Panc1 (cell line): ENCODE measurements at regions not wholly inside any gene's neighbourhood (a gene's known extent, or its start where the extent isn't known, plus 50 kb on each side); places are given as distances from the start of the nearest gene placed in this dataset.

Experiments
- ATAC-seq: fragments of 200-7000 bp; cut with Tn5 transposase; 2 replicates; pipeline ENCODE4 v1.9.1; 2020; ENCODE audit warnings: mild to moderate bottlenecking, moderate library complexity
- BruUV-seq: library from RNA; stranded (reverse); fragments of 400-500 nt; replicated peaks from 2 replicates; lab custom pipeline; 2021; lab: Mats Ljungman, UMichigan
- CTCF ChIA-PET: fragments of 300-600 bp; sonication (Branson Sonifier 250); formaldehyde crosslinking; loops from one replicate; lab custom pipeline; 2022; ENCODE audit warnings: antibody characterized with exemption; lab: Charles Lee
- POLR2A ChIA-PET: fragments of 300-600 bp; sonication (Branson Sonifier 250); formaldehyde crosslinking; loops from one replicate; lab custom pipeline; 2022; ENCODE audit warnings: antibody characterized with exemption; lab: Charles Lee
- DNase-seq: peaks from one replicate; pipeline ENCODE4 v3.0.0-alpha.2; 2010; ENCODE audit warnings: low read depth, low spot score
- H3K27ac ChIP-seq: 2 replicates; pipeline ENCODE4 v1.5.1; 2011; ENCODE audit warnings: mild to moderate bottlenecking, low read length, inconsistent platforms
- H3K27me3 ChIP-seq: fragments of 200-500 bp; sonication (Bioruptor generic); 2 replicates; pipeline ENCODE4 v1.6.0; 2014; ENCODE audit warnings: low read length, inconsistent platforms; ENCODE audit not compliant: control insufficient read depth, insufficient read depth
- H3K36me3 ChIP-seq: fragments of 200-500 bp; sonication (Bioruptor generic); 2 replicates; pipeline ENCODE4 v1.5.1; 2014; ENCODE audit warnings: inconsistent platforms, mild to moderate bottlenecking, low read length, moderate library complexity; ENCODE audit not compliant: control insufficient read depth, insufficient read depth
- H3K4me1 ChIP-seq: 2 replicates; pipeline ENCODE4 v1.5.1; 2011; ENCODE audit warnings: inconsistent platforms, mild to moderate bottlenecking, low read length, moderate library complexity; ENCODE audit not compliant: control insufficient read depth, insufficient read depth
- H3K4me3 ChIP-seq, 2 experiments: 2 replicates each; pipeline ENCODE4 v1.5.1; 2011 to 2012; ENCODE audit warnings: low read depth in 2 of 2, low read length in 2 of 2, mild to moderate bottlenecking in 2 of 2, inconsistent platforms in 1 of 2, moderate library complexity in 1 of 2
- H3K9me3 ChIP-seq: fragments of 200-500 bp; sonication (Bioruptor generic); 2 replicates; pipeline ENCODE4 v1.5.1; 2014; ENCODE audit warnings: low read depth, mild to moderate bottlenecking, inconsistent platforms, low read length, moderate library complexity; ENCODE audit not compliant: control insufficient read depth, insufficient read depth
- CTCF ChIP-seq: fragments of 450-650 bp; IDR thresholded peaks from 2 replicates; pipeline ENCODE4 v1.5.1; 2017; ENCODE audit warnings: mild to moderate bottlenecking
- POLR2AphosphoS5 ChIP-seq: IDR thresholded peaks from 2 replicates; pipeline ENCODE4 v1.6.1; 2012; ENCODE audit warnings: mild to moderate bottlenecking, low read depth, low read length, moderate library complexity
- REST ChIP-seq, 2 experiments: IDR thresholded peaks; 2 replicates each; pipeline ENCODE4 v1.6.1; 2011 to 2012; ENCODE audit warnings: low read depth in 2 of 2, control low read depth in 1 of 2, low read length in 1 of 2, mild to moderate bottlenecking in 1 of 2, moderate library complexity in 1 of 2; ENCODE audit not compliant: insufficient read depth in 1 of 2
- SIN3A ChIP-seq: IDR thresholded peaks from 2 replicates; pipeline ENCODE4 v1.6.1; 2012; ENCODE audit warnings: low read depth, mild to moderate bottlenecking, low read length, moderate library complexity, borderline replicate concordance; ENCODE audit not compliant: insufficient read depth
- TCF7L2 ChIP-seq: IDR thresholded peaks from 2 replicates; pipeline ENCODE4 v1.6.1; 2011; ENCODE audit warnings: mild to moderate bottlenecking, low read depth, low read length, inconsistent platforms
- in situ Hi-C: cut with HindIII; loops from 2 replicates; pipeline ENCODE4 v1.10.0; 2016; ENCODE audit warnings: low sequenced_read_pairs, low pct_unique_long_range_greater_than_20kb
- intact Hi-C: fragments of 100-400 bp; cut with micrococcal nuclease; formaldehyde crosslinking; loops from one replicate; pipeline ENCODE4 v1.10.0; 2022; ENCODE audit not compliant: unreplicated experiment

DNA sequence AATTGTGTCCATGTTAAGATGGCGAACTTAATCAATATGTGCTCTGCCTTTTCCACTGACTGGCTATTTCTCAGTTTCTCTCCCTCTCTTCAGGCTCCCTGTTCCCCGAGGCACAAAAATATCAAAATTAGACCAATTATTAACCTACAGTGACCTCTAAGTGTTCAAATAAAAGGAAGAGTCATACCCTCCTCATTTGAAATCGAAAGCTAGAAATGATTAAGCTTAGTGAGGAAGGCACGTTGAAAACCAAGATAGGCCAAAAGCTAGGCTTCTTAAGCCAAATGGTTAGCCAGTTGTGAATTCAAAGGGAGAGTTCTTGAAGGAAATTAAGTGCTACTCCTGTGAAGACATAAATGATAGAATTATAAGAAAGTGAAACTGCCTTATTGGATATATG is 81.1 kb upstream of the MBL2 start:
- BruUV-seq: no TSS peak
- POLR2A ChIA-PET: no interaction called here
- no peaks in the 10 kb centered on the region for H3K9me3 ChIP-seq
- CTCF ChIA-PET: no interaction called here
- no peak for TF ChIP-seq POLR2AphosphoS5
- TF ChIP-seq CTCF: no peak
- intact Hi-C loops: no loop called here
- no peak overlapping the region for H3K4me3 ChIP-seq
- no peak overlapping the region for H3K27ac ChIP-seq
- no peaks in the 10 kb centered on the region for H3K27me3 ChIP-seq
- DNase-seq: no peak
- no peak for ATAC-seq
- in situ Hi-C loops: no loop called here
- H3K36me3 ChIP-seq: no peaks in the 10 kb centered on the region
- no peaks in the 10 kb centered on the region for H3K4me1 ChIP-seq

DNA sequence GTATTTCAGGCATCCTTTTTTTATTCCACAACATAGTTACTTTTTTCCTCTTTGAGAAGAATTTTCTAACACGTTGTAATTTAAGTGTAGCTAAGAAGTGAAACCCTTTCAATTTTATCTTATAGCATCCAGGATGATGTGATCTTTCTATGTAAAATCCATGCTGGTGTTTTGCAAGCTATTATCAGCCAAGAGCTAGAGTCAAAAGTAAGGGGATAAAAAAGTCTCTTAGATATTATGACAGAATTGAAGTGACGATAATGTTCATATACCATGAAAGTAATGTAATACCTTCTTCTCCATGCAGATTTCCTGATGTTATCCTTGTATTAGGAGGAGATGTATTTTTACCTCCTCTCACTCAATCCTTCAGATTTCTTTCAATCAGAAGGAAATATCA is 64.2 kb upstream of the MBL2 start:
- DNase-seq: no peak
- Histone ChIP-seq H3K4me3 (no peak overlapping the region), H3K4me1 (no peaks in the 10 kb centered on the region), H3K9me3 (0 out of 2 replicates have a peak, but pooled peaks cover 5% of the 10 kb centered on the region), H3K36me3 (no peaks in the 10 kb centered on the region), H3K27me3 (no peaks in the 10 kb centered on the region), H3K27ac (no peak overlapping the region)
- in situ Hi-C loops: no loop called here
- ChIA-PET CTCF (no interaction called here), POLR2A (no interaction called here)
- ATAC-seq: no peak
- BruUV-seq: no TSS peak
- intact Hi-C loops: no loop called here
- TF ChIP-seq CTCF: no peak
- no peak for TF ChIP-seq REST (IDR thresholded peaks at IDR 0.05; ENCODE audit: insufficient read depth in 1 of 2, low read depth in 2 of 2, low read length in 1 of 2)
- TF ChIP-seq SIN3A: no peak
- no peak for TF ChIP-seq TCF7L2
- TF ChIP-seq POLR2AphosphoS5: no peak
